H1 (cell line): ENCODE measurements at regions not wholly inside any gene's neighbourhood (a gene's known extent, or its start where the extent isn't known, plus 50 kb on each side); places are given as distances from the start of the nearest gene placed in this dataset.

Experiments used
- CTCF ChIA-PET: fragments of 300-600 bp; sonication (Branson Sonifier 250); formaldehyde crosslinking; loops from one replicate; lab custom pipeline; 2021; ENCODE audit not compliant: partially characterized antibody; lab: Charles Lee
- POLR2A ChIA-PET: fragments of 300-600 bp; sonication (Branson Sonifier 250); formaldehyde crosslinking; loops from one replicate; lab custom pipeline; 2021; ENCODE audit warnings: inconsistent platforms; ENCODE audit not compliant: partially characterized antibody; lab: Charles Lee
- DNase-seq, 2 experiments: peaks; one replicate each; pipeline versions ENCODE4 v3.0.0 to v3.0.0-alpha.2; 2010 to 2022; ENCODE audit warnings: low spot score in 2 of 2, low read depth in 1 of 2, mixed read lengths in 1 of 2
- FAIRE-seq: peaks from 2 replicates; lab custom pipeline; 2011; peaks lifted over from hg19 to GRCh38; lab: Jason Lieb, UNC
- H2AFZ ChIP-seq: 2 replicates; pipeline ENCODE4 v1.8.1; 2012; ENCODE audit warnings: low read length, inconsistent platforms
- H2AK5ac ChIP-seq: 2 replicates; pipeline ENCODE4 v1.6.1; 2013; ENCODE audit warnings: low read depth, low read length
- H2BK120ac ChIP-seq: replicated peaks from 2 replicates; pipeline ENCODE3; 2013; ENCODE audit warnings: low read depth, low read length, inconsistent platforms
- H2BK12ac ChIP-seq: 2 replicates; pipeline ENCODE4 v1.6.1; 2013; ENCODE audit warnings: low read depth, low read length
- H2BK15ac ChIP-seq: 2 replicates; pipeline ENCODE4 v1.6.1; 2013; ENCODE audit warnings: low read length
- H2BK20ac ChIP-seq: 2 replicates; pipeline ENCODE4 v1.6.1; 2013; ENCODE audit warnings: low read length
- H2BK5ac ChIP-seq: 2 replicates; pipeline ENCODE4 v1.6.1; 2013; ENCODE audit warnings: low read depth, low read length
- H3K14ac ChIP-seq: 2 replicates; pipeline ENCODE4 v1.6.1; 2013; ENCODE audit warnings: inconsistent platforms; ENCODE audit not compliant: insufficient read length
- H3K18ac ChIP-seq: 2 replicates; pipeline ENCODE4 v1.6.1; 2013; ENCODE audit warnings: low read length; ENCODE audit errors: extremely low read depth
- H3K23ac ChIP-seq: 2 replicates; pipeline ENCODE4 v1.6.1; 2013; ENCODE audit warnings: inconsistent platforms; ENCODE audit not compliant: insufficient read length
- H3K23me2 ChIP-seq: 2 replicates; pipeline ENCODE4 v1.6.1; 2013; ENCODE audit warnings: low read depth, low read length
- H3K27ac ChIP-seq: 2 replicates; pipeline ENCODE4 v1.6.1; 2011; ENCODE audit warnings: low read depth, low read length, inconsistent platforms
- H3K27me3 ChIP-seq, 4 experiments: replicated peaks in 1 of 4; 1 replicate in 1 of 4; 2 replicates in 3 of 4; pipeline versions ENCODE4 v1.6.1 to v1.8.1; 2011 to 2013; ENCODE audit warnings: low read length in 3 of 4, mild to moderate bottlenecking in 3 of 4, inconsistent platforms in 2 of 4, mixed read lengths in 2 of 4, moderate library complexity in 1 of 4; ENCODE audit not compliant: control insufficient read depth in 3 of 4, insufficient read depth in 3 of 4; ENCODE audit errors: extremely low read depth in 1 of 4
- H3K36me3 ChIP-seq, 4 experiments: 2 replicates each; pipeline versions ENCODE4 v1.6.1 to v1.8.1; 2011 to 2013; ENCODE audit warnings: mild to moderate bottlenecking in 4 of 4, low read length in 3 of 4, moderate library complexity in 2 of 4, control low read depth in 1 of 4, inconsistent platforms in 1 of 4; ENCODE audit not compliant: insufficient read depth in 4 of 4, control insufficient read depth in 2 of 4
- H3K4ac ChIP-seq: replicated peaks from 2 replicates; pipeline ENCODE3; 2013; ENCODE audit warnings: low read length, low read depth, mixed read lengths, inconsistent platforms; ENCODE audit not compliant: insufficient read length
- H3K4me1 ChIP-seq, 4 experiments: replicated peaks in 1 of 4; 1 replicate in 1 of 4; 2 replicates in 3 of 4; pipeline versions ENCODE4 v1.6.1 to v1.8.1; 2011 to 2013; ENCODE audit warnings: low read length in 3 of 4, inconsistent platforms in 2 of 4, mixed read lengths in 1 of 4; ENCODE audit not compliant: insufficient read depth in 4 of 4, control insufficient read depth in 3 of 4
- H3K4me2 ChIP-seq, 2 experiments: 2 replicates each; pipeline versions ENCODE4 v1.6.1 to v1.8.1; 2011 to 2013; ENCODE audit warnings: low read depth in 2 of 2, low read length in 2 of 2, control low read depth in 1 of 2, inconsistent platforms in 1 of 2, mild to moderate bottlenecking in 1 of 2; ENCODE audit not compliant: insufficient read depth in 1 of 2
- H3K4me3 ChIP-seq, 4 experiments: fragments of 200-600, 300-600 bp in 1 of 4; sonication (generic), shearing (Covaris generic), sonication (Bioruptor Twin) in 1 of 4; 2 replicates each; pipeline versions ENCODE4 v1.5.1 to v1.8.1; 2011 to 2016; ENCODE audit warnings: low read length in 4 of 4, low read depth in 3 of 4, control low read depth in 2 of 4, inconsistent platforms in 2 of 4, mild to moderate bottlenecking in 2 of 4, mixed read lengths in 1 of 4, moderate library complexity in 1 of 4; ENCODE audit not compliant: insufficient read depth in 2 of 4; ENCODE audit errors: extremely low read depth in 1 of 4
- H3K56ac ChIP-seq: replicated peaks from 2 replicates; pipeline ENCODE3; 2013; ENCODE audit warnings: low read depth, mild to moderate bottlenecking, mixed read lengths, low read length, inconsistent platforms; ENCODE audit not compliant: insufficient read length
- H3K79me1 ChIP-seq: 2 replicates; pipeline ENCODE4 v1.6.1; 2013; ENCODE audit warnings: low read depth, low read length, control low read depth
- H3K79me2 ChIP-seq, 2 experiments: 2 replicates each; pipeline versions ENCODE4 v1.6.1 to v1.8.1; 2012 to 2013; ENCODE audit warnings: low read length in 2 of 2, mild to moderate bottlenecking in 2 of 2, inconsistent platforms in 1 of 2; ENCODE audit not compliant: insufficient read depth in 2 of 2, control insufficient read depth in 1 of 2
- H3K9ac ChIP-seq, 4 experiments: replicated peaks in 1 of 4; 1 replicate in 1 of 4; 2 replicates in 3 of 4; pipeline versions ENCODE4 v1.6.1 to v1.8.1; 2011 to 2013; ENCODE audit warnings: low read depth in 3 of 4, low read length in 3 of 4, control low read depth in 2 of 4, mild to moderate bottlenecking in 2 of 4, moderate library complexity in 2 of 4, inconsistent platforms in 1 of 4; ENCODE audit errors: extremely low read depth in 1 of 4
- H3K9me3 ChIP-seq, 2 experiments: 2 replicates each; pipeline versions ENCODE4 v1.6.1 to v1.8.1; 2012 to 2013; ENCODE audit warnings: mild to moderate bottlenecking in 2 of 2, moderate library complexity in 2 of 2, control low read depth in 1 of 2, inconsistent platforms in 1 of 2, low read depth in 1 of 2, low read length in 1 of 2, mixed read lengths in 1 of 2; ENCODE audit not compliant: insufficient read depth in 2 of 2
- H4K20me1 ChIP-seq, 2 experiments: replicated peaks in 1 of 2; 2 replicates each; pipeline versions ENCODE3 to v1.8.1; 2011 to 2013; ENCODE audit warnings: inconsistent platforms in 2 of 2, low read length in 2 of 2, mild to moderate bottlenecking in 1 of 2; ENCODE audit not compliant: insufficient read depth in 2 of 2, control insufficient read depth in 1 of 2
- H4K5ac ChIP-seq: 2 replicates; pipeline ENCODE4 v1.6.1; 2013; ENCODE audit warnings: low read length, low read depth, mixed read lengths, inconsistent platforms; ENCODE audit not compliant: insufficient read length
- H4K8ac ChIP-seq: 2 replicates; pipeline ENCODE4 v1.8.0; 2013; ENCODE audit warnings: mild to moderate bottlenecking, moderate library complexity, low read length, inconsistent platforms; ENCODE audit not compliant: insufficient read depth; ENCODE audit errors: extremely low read depth
- H4K91ac ChIP-seq: replicated peaks from 2 replicates; pipeline ENCODE3; 2013; ENCODE audit warnings: low read length, mixed read lengths, inconsistent platforms; ENCODE audit not compliant: insufficient read length
- KDM1A ChIP-seq: fragments of 200-600, 300-600 bp; sonication (generic); IDR thresholded peaks from 2 replicates; pipeline ENCODE4 v1.7.1; 2016; ENCODE audit warnings: mild to moderate bottlenecking, low read length, borderline replicate concordance
- YY1 ChIP-seq: IDR thresholded peaks from 2 replicates; pipeline ENCODE4 v1.6.1; 2011; ENCODE audit warnings: low read depth, mild to moderate bottlenecking, low read length
- WGBS, 2 experiments: shearing (Covaris generic) in 1 of 2; methylation state at CpG; one replicate each; pipeline versions ENCODE4 v1.1.6 to v1.1.7; 2013 to 2015; ENCODE audit warnings: low lambda C conversion rate in 2 of 2, mixed read lengths in 2 of 2, inconsistent platforms in 1 of 2, low coverage in 1 of 2, missing lambda C conversion rate in 1 of 2; ENCODE audit not compliant: insufficient replicate concordance in 2 of 2, insufficient coverage in 1 of 2, insufficient read length in 1 of 2; ENCODE audit errors: extremely low coverage in 1 of 2, missing lambda C conversion rate in 1 of 2; 5-methylcytosine and 5-hydroxymethylcytosine counted together

DNA sequence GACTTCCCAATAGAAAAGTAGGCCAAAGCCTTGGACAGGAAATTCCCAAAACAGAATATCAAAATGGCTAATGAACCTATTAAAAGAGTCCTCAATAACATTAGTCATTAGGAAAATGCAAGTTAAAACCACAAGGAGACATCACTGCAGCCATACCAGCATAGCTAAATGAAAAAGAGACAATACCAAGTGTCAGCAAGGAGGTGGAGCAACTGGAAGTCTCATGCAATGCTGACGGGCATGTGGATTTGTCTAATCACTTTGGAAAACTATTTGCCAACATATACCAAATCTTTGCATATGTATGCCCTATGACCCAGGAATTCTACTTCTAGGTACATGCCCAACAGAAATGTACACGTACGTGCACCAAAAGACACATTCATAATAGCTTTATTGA, 60.5 kb upstream of the PLEKHG3 start:
- no peak for FAIRE-seq
- no peak overlapping the region for H2AFZ ChIP-seq
- no peaks in the 10 kb centered on the region; a peak in 1 of 8 replicates for H3K36me3 ChIP-seq
- H2BK15ac ChIP-seq: no peak overlapping the region
- WGBS, 2 experiments: 93% methylated on average over 3 of the region's 3 CpGs; no CpG with 5 or more reads in 1 of the 2 experiments
- H3K4me3 ChIP-seq: no peak overlapping the region
- H3K9ac ChIP-seq: no peak overlapping the region
- H3K4me2 ChIP-seq: no peak overlapping the region
- no peak overlapping the region for H3K18ac ChIP-seq
- peak; percentile 54 for TF ChIP-seq KDM1A
- no peak for TF ChIP-seq YY1
- ChIA-PET POLR2A (interaction anchor here (1.0 to 1.1 kb wide), 2 partner anchors 74 to 142 kb away, joined by 3 read pairs; no protein-coding TSS in a partner anchor), CTCF (interaction anchor here (0.7 to 3.1 kb wide), 4 partner anchors 19 to 121 kb away, joined by 3 to 13 read pairs (median 3); no protein-coding TSS in a partner anchor)
- peaks cover 1 to 15% (median 15%) of the 10 kb centered on the region in 4 experiments; a peak in 5 of 7 replicates for H3K4me1 ChIP-seq
- H4K91ac ChIP-seq: no peak overlapping the region
- no peak overlapping the region for H4K5ac ChIP-seq
- no peak overlapping the region for H3K56ac ChIP-seq
- H2BK5ac ChIP-seq: no peak overlapping the region
- H2BK120ac ChIP-seq: no peak overlapping the region
- no peaks in the 10 kb centered on the region for H3K27me3 ChIP-seq
- no peaks in the 10 kb centered on the region for H4K20me1 ChIP-seq
- H3K79me2 ChIP-seq: no peaks in the 10 kb centered on the region
- H3K14ac ChIP-seq: no peak overlapping the region
- H4K8ac ChIP-seq: no peak overlapping the region
- H3K9me3 ChIP-seq: no peaks in the 10 kb centered on the region
- H2AK5ac ChIP-seq: no peak overlapping the region
- H3K27ac ChIP-seq: no peak overlapping the region
- H3K23ac ChIP-seq: no peak overlapping the region
- H3K23me2 ChIP-seq: no peaks in the 10 kb centered on the region
- H3K4ac ChIP-seq: no peak overlapping the region
- H3K79me1 ChIP-seq: no peaks in the 10 kb centered on the region
- H2BK20ac ChIP-seq: no peak overlapping the region
- H2BK12ac ChIP-seq: no peak overlapping the region; the same call in 1 of the 2 replicates
- DNase-seq: no peak
